Lung (tissue), 11 donors: ENCODE measurements at regions not wholly inside any gene's neighbourhood (a gene's known extent, or its start where the extent isn't known, plus 50 kb on each side); places are given as distances from the start of the nearest gene placed in this dataset.

Source experiments
- ATAC-seq: fragments of 200-7000 bp; cut with Tn5 transposase; one replicate; pipeline ENCODE4 v1.9.1; 2020; ENCODE audit warnings: moderate number of reproducible peaks; ENCODE audit not compliant: insufficient read depth, low FRiP score
- DNase-seq, 3 donors: peaks; one replicate each; pipeline ENCODE4 v3.0.0-alpha.2; 2013 to 2017
- H3K27ac ChIP-seq, 2 donors: one replicate each; pipeline ENCODE4 v1.5.1; 2013; ENCODE audit warnings: mild to moderate bottlenecking in 2 of 2, moderate library complexity in 2 of 2, control low read depth in 1 of 2, inconsistent platforms in 1 of 2, low read depth in 1 of 2, low read length in 1 of 2
- H3K27me3 ChIP-seq, 3 donors: one replicate each; pipeline ENCODE4 v1.5.1; 2013; ENCODE audit warnings: low read length in 2 of 3; ENCODE audit not compliant: control insufficient read depth in 3 of 3, insufficient read depth in 3 of 3
- H3K36me3 ChIP-seq, 4 donors: one replicate each; pipeline ENCODE4 v1.5.1; 2013; ENCODE audit warnings: low read length in 4 of 4, mild to moderate bottlenecking in 1 of 4, moderate library complexity in 1 of 4; ENCODE audit not compliant: control insufficient read depth in 4 of 4, insufficient read depth in 4 of 4
- H3K4me1 ChIP-seq, 5 donors: one replicate each; pipeline ENCODE4 v1.5.1; 2013; ENCODE audit warnings: low read length in 5 of 5, mild to moderate bottlenecking in 2 of 5, moderate library complexity in 1 of 5; ENCODE audit not compliant: control insufficient read depth in 5 of 5, insufficient read depth in 5 of 5
- H3K4me3 ChIP-seq: one replicate; pipeline ENCODE4 v1.5.1; 2013; ENCODE audit warnings: mild to moderate bottlenecking, control low read depth, moderate library complexity
- H3K9ac ChIP-seq, 2 donors: one replicate each; pipeline ENCODE4 v1.5.1; 2013; ENCODE audit warnings: low read length in 2 of 2, control low read depth in 1 of 2; ENCODE audit not compliant: insufficient read depth in 1 of 2
- H3K9me3 ChIP-seq, 4 donors: one replicate each; pipeline ENCODE4 v1.5.1; 2013; ENCODE audit warnings: low read length in 3 of 4, mild to moderate bottlenecking in 1 of 4, moderate library complexity in 1 of 4; ENCODE audit not compliant: control insufficient read depth in 4 of 4, insufficient read depth in 3 of 4
- CTCF ChIP-seq: IDR thresholded peaks from 2 replicates; pipeline ENCODE4 v1.5.1; 2012; ENCODE audit warnings: mild to moderate bottlenecking; ENCODE audit errors: control extremely low read depth, extremely low read depth
- WGBS, 2 donors: extraction: QIAGEN DNeasy Blood & Tissue Kit; methylation state at CpG; one replicate each; pipeline ENCODE4 v1.1.7; 2013; 5-methylcytosine and 5-hydroxymethylcytosine counted together
- donor health status: control.
- donor health status: control.
- donor health status: Bipolar disorder and iron deficiency.
- donor health status: healthy.
- donor health status: DM: yes; HTN: yes; CAD: no.

- DNase-seq (peak in 1 of 3 donors; percentile 14), ATAC-seq (no peak)
- H3K27ac ChIP-seq, result no peak overlapping the region
- no peaks in the 10 kb centered on the region for H3K36me3 ChIP-seq
- no peak overlapping the region for H3K9ac ChIP-seq
- no peaks in the 10 kb centered on the region for H3K9me3 ChIP-seq
- H3K27me3 ChIP-seq, result no peaks in the 10 kb centered on the region
- WGBS, 2 donors, result 42 to 71% methylated on average over 1 of the region's 1 CpG
- no peaks in the 10 kb centered on the region for H3K4me1 ChIP-seq
- no peak for TF ChIP-seq CTCF
- no peak overlapping the region for H3K4me3 ChIP-seq
Measured at GRCh38 chr18:39274535-39274934, 1708.9 kb upstream of the CELF4 start.

GRCh38 chr18:39272230-39272629, 1706.6 kb upstream of the CELF4 start:
- Histone ChIP-seq H3K9me3 (no peaks in the 10 kb centered on the region), H3K27me3 (no peaks in the 10 kb centered on the region), H3K27ac (no peak overlapping the region), H3K4me3 (no peak overlapping the region), H3K9ac (no peak overlapping the region), H3K4me1 (no peaks in the 10 kb centered on the region), H3K36me3 (no peaks in the 10 kb centered on the region)
- ATAC-seq (no peak), DNase-seq (peak in 1 of 3 donors; percentile 14)
- WGBS, 2 donors, result 85 to 86% methylated on average over 1 of the region's 1 CpG
- no peak for TF ChIP-seq CTCF

GRCh38 chr18:39271654-39272053, 1706.1 kb upstream of the CELF4 start:
- no peak overlapping the region for H3K4me3 ChIP-seq
- H3K9ac ChIP-seq, result no peak overlapping the region
- no peak overlapping the region for H3K27ac ChIP-seq
- 90 to 94% methylated on average over 4 of the region's 4 CpGs for WGBS, 2 donors
- H3K9me3 ChIP-seq, result no peaks in the 10 kb centered on the region
- H3K27me3 ChIP-seq, result no peaks in the 10 kb centered on the region
- ATAC-seq, result no peak
- no peak for TF ChIP-seq CTCF
- no peak for DNase-seq
- no peaks in the 10 kb centered on the region for H3K36me3 ChIP-seq
- no peaks in the 10 kb centered on the region for H3K4me1 ChIP-seq

- Histone ChIP-seq H3K27ac (no peak overlapping the region), H3K9me3 (no peaks in the 10 kb centered on the region), H3K9ac (no peak overlapping the region), H3K4me1 (peaks cover 0 to 7% (median 0%) of the 10 kb centered on the region in 5 donors), H3K27me3 (no peaks in the 10 kb centered on the region), H3K4me3 (no peak overlapping the region), H3K36me3 (no peaks in the 10 kb centered on the region)
- ATAC-seq (no peak), DNase-seq (no peak)
- no peak for TF ChIP-seq CTCF
- 72 to 91% methylated on average over 1 of the region's 1 CpG for WGBS, 2 donors
Measured at GRCh38 chr18:39260565-39260964, 1695.0 kb upstream of the CELF4 start.
